Nephron progenitor cell (in vitro differentiated cells): ENCODE measurements at regions not wholly inside any gene's neighbourhood (a gene's known extent, or its start where the extent isn't known, plus 50 kb on each side); places are given as distances from the start of the nearest gene placed in this dataset.

Experiments
- DNase-seq: peaks from one replicate; pipeline ENCODE4 v3.0.0; 2021
- H3K27ac Mint-ChIP-seq: 2 replicates; pipeline ENCODE4 v1.8.0; 2021; ENCODE audit warnings: mild to moderate bottlenecking, moderate library complexity, mixed read lengths
- H3K27me3 Mint-ChIP-seq: 2 replicates; pipeline ENCODE4 v1.8.0; 2021; ENCODE audit warnings: mild to moderate bottlenecking, low read depth, mixed read lengths; ENCODE audit not compliant: poor library complexity
- H3K36me3 Mint-ChIP-seq: 2 replicates; pipeline ENCODE4 v1.8.0; 2021; ENCODE audit warnings: low read depth, mixed read lengths
- H3K4me1 Mint-ChIP-seq: 2 replicates; pipeline ENCODE4 v1.8.0; 2021; ENCODE audit warnings: mixed read lengths
- H3K4me3 Mint-ChIP-seq: 2 replicates; pipeline ENCODE4 v1.8.0; 2021; ENCODE audit warnings: mild to moderate bottlenecking, moderate library complexity, mixed read lengths
- H3K9me3 Mint-ChIP-seq: 2 replicates; pipeline ENCODE4 v1.8.0; 2021; ENCODE audit warnings: mild to moderate bottlenecking, moderate library complexity, mixed read lengths
- TF ChIP-seq, protein P1 (sequence below): fragments of 200-600 bp; sonication (generic); IDR thresholded peaks from 2 replicates; pipeline ENCODE4 v1.5.0; 2021; ENCODE audit warnings: antibody characterized with exemption

DNA sequence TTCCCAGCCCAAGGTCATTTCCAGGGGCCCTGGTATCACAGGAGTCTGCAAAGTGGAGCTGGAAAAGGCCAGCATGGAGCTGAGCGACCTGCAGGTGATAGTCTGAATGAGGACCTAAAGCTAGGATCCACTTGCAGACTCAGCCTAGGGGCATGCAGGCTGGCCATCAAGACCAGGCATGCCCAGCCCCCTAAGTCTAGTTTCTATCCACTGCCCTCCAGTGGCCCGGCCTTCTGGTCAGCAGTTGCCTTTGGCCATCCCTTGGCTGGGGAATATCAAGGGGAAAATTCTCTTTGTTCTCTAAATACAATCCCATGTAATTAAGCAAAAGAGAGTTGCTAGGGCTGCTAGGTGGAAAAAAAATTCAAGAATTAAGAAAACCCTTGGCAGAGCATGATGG is 96.3 kb upstream of the LHX5 start:
- no peak overlapping the region for H3K27ac Mint-ChIP-seq
- TF ChIP-seq, protein P1, sequence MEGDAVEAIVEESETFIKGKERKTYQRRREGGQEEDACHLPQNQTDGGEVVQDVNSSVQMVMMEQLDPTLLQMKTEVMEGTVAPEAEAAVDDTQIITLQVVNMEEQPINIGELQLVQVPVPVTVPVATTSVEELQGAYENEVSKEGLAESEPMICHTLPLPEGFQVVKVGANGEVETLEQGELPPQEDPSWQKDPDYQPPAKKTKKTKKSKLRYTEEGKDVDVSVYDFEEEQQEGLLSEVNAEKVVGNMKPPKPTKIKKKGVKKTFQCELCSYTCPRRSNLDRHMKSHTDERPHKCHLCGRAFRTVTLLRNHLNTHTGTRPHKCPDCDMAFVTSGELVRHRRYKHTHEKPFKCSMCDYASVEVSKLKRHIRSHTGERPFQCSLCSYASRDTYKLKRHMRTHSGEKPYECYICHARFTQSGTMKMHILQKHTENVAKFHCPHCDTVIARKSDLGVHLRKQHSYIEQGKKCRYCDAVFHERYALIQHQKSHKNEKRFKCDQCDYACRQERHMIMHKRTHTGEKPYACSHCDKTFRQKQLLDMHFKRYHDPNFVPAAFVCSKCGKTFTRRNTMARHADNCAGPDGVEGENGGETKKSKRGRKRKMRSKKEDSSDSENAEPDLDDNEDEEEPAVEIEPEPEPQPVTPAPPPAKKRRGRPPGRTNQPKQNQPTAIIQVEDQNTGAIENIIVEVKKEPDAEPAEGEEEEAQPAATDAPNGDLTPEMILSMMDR: no peak
- no peak for DNase-seq
- no peak overlapping the region for H3K4me3 Mint-ChIP-seq
- H3K4me1 Mint-ChIP-seq: peaks cover 28% of the 10 kb centered on the region
- H3K27me3 Mint-ChIP-seq: peaks cover 32% of the 10 kb centered on the region
- peaks cover 4% of the 10 kb centered on the region for H3K9me3 Mint-ChIP-seq
- H3K36me3 Mint-ChIP-seq: no peaks in the 10 kb centered on the region

DNA sequence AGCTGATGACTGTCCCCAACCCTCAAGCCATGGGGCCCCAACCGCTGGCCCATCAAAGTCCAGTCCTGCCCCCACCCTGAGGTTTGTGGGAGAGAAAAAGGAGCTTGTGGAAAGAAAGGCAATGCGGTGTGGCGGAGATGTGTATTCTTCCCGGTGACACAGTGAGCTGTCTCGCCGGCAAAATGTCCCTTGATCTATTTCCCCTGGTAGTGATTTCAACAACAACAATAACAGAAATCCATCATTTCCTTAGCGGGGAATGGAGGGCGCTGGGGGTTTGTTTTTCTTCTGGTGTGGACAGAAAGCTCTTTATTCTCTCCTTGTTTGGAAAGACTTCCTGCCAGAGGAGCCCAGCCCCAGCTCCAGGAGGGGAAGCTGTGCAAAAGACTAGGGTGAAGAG is 93.7 kb upstream of the LHX5 start:
- TF ChIP-seq, protein P1: no peak
- Mint-ChIP-seq H3K9me3 (no peaks in the 10 kb centered on the region), H3K4me3 (no peak overlapping the region), H3K27me3 (peaks cover 41% of the 10 kb centered on the region), H3K4me1 (peaks cover 28% of the 10 kb centered on the region), H3K27ac (peak overlapping the region; percentile 20), H3K36me3 (no peaks in the 10 kb centered on the region)
- no peak for DNase-seq

DNA sequence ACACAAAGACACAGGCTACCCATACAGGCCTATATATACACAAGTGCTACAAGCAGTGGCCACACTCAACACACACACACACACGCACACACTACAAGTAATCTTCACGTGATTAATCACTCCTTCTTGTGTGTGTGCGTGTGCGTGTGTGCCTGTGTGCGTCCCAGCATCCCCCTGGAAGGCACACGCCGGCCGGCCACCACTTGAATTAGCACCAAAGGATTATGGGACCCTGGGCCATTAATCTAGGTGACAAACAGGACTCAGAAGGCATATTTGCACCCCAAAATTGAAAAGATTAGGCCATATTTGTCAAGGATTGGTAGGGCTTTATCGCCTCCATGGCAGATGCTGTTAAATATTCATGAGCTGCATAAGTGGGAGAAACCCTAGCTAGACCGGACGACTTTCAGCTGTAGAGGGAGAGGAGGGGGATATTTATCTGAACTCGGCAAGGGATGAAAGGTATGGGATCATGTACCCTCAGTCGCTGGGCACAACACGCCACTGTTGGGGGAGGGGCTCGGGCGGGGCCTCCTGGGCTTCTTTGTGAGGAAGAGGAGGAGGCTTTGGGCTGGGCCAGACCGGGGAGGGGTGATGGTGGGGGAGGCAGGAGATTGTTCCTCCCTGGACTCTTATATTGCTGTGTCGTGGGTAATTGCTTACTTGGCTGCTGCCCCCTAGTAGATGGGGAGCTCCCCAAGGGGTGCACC is 89.6 kb upstream of the LHX5 start:
- H3K4me3 Mint-ChIP-seq: no peak overlapping the region

DNA sequence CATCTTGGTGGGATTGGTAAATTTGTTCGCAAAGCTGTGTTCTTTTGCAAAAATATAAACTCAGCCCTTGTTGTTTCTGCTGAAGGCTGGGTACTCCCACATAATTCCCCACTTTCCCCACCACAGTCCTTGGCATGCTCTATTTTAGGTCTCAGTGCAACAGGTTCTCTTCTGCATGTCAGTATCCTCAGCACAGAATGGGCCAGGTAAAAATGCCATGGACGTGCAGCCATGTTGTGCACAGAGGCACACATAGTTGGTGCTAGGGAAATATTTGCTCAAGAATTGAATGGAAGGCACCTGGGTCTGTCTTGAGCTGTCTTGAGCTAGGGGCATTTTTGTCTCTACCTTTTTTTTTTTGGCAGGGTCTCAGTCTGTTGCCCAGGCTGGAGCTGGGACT is 87.8 kb upstream of the LHX5 start:
- H3K4me1 Mint-ChIP-seq: peaks cover under 1% of the 10 kb centered on the region
- TF ChIP-seq, protein P1: no peak
- H3K27me3 Mint-ChIP-seq: peaks cover 66% of the 10 kb centered on the region
- no peak for DNase-seq
- no peaks in the 10 kb centered on the region for H3K9me3 Mint-ChIP-seq
- no peak overlapping the region for H3K27ac Mint-ChIP-seq
- no peaks in the 10 kb centered on the region for H3K36me3 Mint-ChIP-seq
- no peak overlapping the region for H3K4me3 Mint-ChIP-seq

More for the DNA sequence above, 89.6 kb upstream of the LHX5 start:
- Mint-ChIP-seq H3K9me3 (no peaks in the 10 kb centered on the region), H3K27ac (no peak overlapping the region), H3K36me3 (no peaks in the 10 kb centered on the region), H3K4me1 (peaks cover 17% of the 10 kb centered on the region), H3K27me3 (peaks cover 57% of the 10 kb centered on the region)
- TF ChIP-seq, protein P1: no peak
- DNase-seq: no peak

DNA sequence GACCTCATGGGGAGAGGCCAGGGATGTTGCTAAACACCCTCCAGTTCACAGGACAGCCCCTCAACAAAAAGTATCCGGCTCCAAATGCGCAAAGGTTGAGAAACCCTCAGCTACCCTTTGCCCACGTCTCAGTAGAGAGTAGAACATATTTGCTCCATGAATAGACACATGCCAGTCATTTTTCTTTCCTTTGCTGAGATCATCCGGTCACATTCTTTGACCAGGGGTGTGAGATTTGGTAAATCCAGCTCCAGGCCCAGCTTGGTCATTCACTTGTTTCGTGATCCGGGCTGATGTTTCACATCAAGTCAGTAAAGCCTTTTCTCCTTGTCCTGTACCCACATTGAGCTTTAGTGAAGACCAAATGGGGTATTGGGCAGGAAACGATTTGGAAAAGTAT is 83.6 kb upstream of the LHX5 start:
- no peaks in the 10 kb centered on the region for H3K36me3 Mint-ChIP-seq
- H3K27ac Mint-ChIP-seq: no peak overlapping the region
- no peak for DNase-seq
- TF ChIP-seq, protein P1: no peak
- no peak overlapping the region for H3K4me3 Mint-ChIP-seq
- H3K27me3 Mint-ChIP-seq: peaks cover 58% of the 10 kb centered on the region
- H3K9me3 Mint-ChIP-seq: peaks cover 4% of the 10 kb centered on the region
- no peaks in the 10 kb centered on the region for H3K4me1 Mint-ChIP-seq

DNA sequence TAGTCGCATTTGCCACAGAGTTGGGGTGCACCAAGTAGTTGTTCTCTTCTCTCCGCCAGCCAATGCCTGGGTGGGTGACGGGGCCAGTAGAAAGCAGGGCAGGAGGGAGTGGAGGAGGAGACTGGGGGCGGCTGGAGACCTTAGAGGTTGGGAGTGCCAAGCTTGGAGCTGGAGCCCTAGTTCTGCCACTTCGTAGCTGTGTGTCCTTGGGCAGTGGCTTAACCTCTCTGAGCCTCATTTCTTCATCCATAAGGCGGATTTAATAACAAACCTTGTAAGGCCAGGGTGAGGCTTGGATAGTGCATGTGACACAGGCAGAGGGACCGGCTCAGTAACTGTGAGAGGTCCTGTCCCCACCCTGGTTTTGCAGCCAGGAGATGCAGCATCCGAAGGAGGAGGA is 81.1 kb upstream of the LHX5 start:
- Mint-ChIP-seq H3K27me3 (peaks cover 56% of the 10 kb centered on the region), H3K36me3 (no peaks in the 10 kb centered on the region), H3K4me1 (peaks cover 12% of the 10 kb centered on the region), H3K27ac (no peak overlapping the region), H3K9me3 (peaks cover 18% of the 10 kb centered on the region), H3K4me3 (no peak overlapping the region)
- TF ChIP-seq, protein P1: no peak
- DNase-seq: no peak
